ENCODE measurements at regions not wholly inside any gene's neighbourhood (a gene's known extent, or its start where the extent isn't known, plus 50 kb on each side); places are given as distances from the start of the nearest gene placed in this dataset.

DNA sequence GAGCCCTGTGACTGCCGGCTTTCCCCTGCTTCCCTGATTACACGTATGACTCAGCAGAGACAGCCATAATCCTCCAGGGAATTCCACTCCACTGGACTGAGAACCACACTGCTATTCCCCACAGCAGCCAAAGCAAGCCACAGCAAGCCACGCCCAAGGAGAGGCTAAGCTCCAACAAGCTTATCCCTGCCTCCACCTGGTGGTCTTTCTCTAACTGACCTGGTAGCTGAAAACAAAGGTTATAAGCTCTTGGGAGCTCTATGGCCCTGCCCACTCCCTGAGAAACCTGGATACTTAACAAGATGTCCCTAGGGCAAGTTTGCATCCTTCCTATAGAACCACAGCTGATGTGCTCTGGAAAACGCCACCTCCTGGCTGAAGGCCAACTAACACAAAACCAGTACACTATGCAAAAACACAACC is 613.7 kb upstream of the CDH18 start:
- no peak for TF ChIP-seq OVOL3 (tag by site-specific recombination; IDR thresholded peaks at IDR 0.05)
- TF ChIP-seq ZNF776 (tag by site-specific recombination; IDR thresholded peaks at IDR 0.05; ENCODE audit: borderline replicate concordance), result no peak
- TF ChIP-seq KLF8 (tag by site-specific recombination; IDR thresholded peaks at IDR 0.05), result no peak
- TF ChIP-seq ZNF121 (tag by site-specific recombination; IDR thresholded peaks at IDR 0.05), result no peak
- no peak for TF ChIP-seq ZNF514 (tag by site-specific recombination; IDR thresholded peaks at IDR 0.05)
- TF ChIP-seq, protein P1, sequence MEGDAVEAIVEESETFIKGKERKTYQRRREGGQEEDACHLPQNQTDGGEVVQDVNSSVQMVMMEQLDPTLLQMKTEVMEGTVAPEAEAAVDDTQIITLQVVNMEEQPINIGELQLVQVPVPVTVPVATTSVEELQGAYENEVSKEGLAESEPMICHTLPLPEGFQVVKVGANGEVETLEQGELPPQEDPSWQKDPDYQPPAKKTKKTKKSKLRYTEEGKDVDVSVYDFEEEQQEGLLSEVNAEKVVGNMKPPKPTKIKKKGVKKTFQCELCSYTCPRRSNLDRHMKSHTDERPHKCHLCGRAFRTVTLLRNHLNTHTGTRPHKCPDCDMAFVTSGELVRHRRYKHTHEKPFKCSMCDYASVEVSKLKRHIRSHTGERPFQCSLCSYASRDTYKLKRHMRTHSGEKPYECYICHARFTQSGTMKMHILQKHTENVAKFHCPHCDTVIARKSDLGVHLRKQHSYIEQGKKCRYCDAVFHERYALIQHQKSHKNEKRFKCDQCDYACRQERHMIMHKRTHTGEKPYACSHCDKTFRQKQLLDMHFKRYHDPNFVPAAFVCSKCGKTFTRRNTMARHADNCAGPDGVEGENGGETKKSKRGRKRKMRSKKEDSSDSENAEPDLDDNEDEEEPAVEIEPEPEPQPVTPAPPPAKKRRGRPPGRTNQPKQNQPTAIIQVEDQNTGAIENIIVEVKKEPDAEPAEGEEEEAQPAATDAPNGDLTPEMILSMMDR (tag by site-specific recombination; IDR thresholded peaks at IDR 0.05), result no peak
- no peak for TF ChIP-seq ZBTB8A (tag by site-specific recombination; IDR thresholded peaks at IDR 0.05)
- TF ChIP-seq ZBTB7A (tag by site-specific recombination; IDR thresholded peaks at IDR 0.05; ENCODE audit: low read depth), result no peak
- TF ChIP-seq KLF10 (tag by site-specific recombination; IDR thresholded peaks at IDR 0.05), result no peak
- TF ChIP-seq, protein P2, sequence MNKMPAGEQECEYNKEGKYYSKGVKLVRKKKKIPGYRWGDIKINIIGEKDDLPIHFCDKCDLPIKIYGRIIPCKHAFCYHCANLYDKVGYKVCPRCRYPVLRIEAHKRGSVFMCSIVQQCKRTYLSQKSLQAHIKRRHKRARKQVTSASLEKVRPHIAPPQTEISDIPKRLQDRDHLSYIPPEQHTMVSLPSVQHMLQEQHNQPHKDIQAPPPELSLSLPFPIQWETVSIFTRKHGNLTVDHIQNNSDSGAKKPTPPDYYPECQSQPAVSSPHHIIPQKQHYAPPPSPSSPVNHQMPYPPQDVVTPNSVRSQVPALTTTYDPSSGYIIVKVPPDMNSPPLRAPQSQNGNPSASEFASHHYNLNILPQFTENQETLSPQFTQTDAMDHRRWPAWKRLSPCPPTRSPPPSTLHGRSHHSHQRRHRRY (tag by site-specific recombination; IDR thresholded peaks at IDR 0.05), result no peak
- TF ChIP-seq, protein P3, sequence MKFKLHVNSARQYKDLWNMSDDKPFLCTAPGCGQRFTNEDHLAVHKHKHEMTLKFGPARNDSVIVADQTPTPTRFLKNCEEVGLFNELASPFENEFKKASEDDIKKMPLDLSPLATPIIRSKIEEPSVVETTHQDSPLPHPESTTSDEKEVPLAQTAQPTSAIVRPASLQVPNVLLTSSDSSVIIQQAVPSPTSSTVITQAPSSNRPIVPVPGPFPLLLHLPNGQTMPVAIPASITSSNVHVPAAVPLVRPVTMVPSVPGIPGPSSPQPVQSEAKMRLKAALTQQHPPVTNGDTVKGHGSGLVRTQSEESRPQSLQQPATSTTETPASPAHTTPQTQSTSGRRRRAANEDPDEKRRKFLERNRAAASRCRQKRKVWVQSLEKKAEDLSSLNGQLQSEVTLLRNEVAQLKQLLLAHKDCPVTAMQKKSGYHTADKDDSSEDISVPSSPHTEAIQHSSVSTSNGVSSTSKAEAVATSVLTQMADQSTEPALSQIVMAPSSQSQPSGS (tag by site-specific recombination; IDR thresholded peaks at IDR 0.05; ENCODE audit: low read depth), result no peak
- no peak for TF ChIP-seq ZNF670 (tag by site-specific recombination; IDR thresholded peaks at IDR 0.05; ENCODE audit: low read depth)
- no peak for TF ChIP-seq PRDM1 (tag by site-specific recombination; IDR thresholded peaks at IDR 0.05)
- no peak for TF ChIP-seq ZFP41 (tag by site-specific recombination; IDR thresholded peaks at IDR 0.05; ENCODE audit: borderline replicate concordance)
